Gastrocnemius medialis (tissue), 4 donors: ENCODE measurements at regions not wholly inside any gene's neighbourhood (a gene's known extent, or its start where the extent isn't known, plus 50 kb on each side); places are given as distances from the start of the nearest gene placed in this dataset.

ENCODE experiments used
- ATAC-seq, 2 donors: fragments of 150-250 bp; one replicate each; pipeline ENCODE4 v1.9.1; 2016
- DNase-seq, 2 donors: peaks; one replicate each; pipeline ENCODE4 v3.0.0-alpha.2; 2019
- H3K27ac ChIP-seq, 4 donors: fragments of 200-600 bp; sonication (generic); 1 replicate in 1 of 4; 2 replicates in 3 of 4; pipeline ENCODE4 v1.5.1; 2016 to 2018; ENCODE audit warnings: mild to moderate bottlenecking in 2 of 4, moderate library complexity in 1 of 4
- H3K27me3 ChIP-seq, 3 donors: fragments of 200-600 bp; sonication (generic) in 2 of 3; 1 replicate in 1 of 3; 2 replicates in 2 of 3; pipeline versions ENCODE4 v1.5.1 to v1.6.0; 2016 to 2019; ENCODE audit warnings: mild to moderate bottlenecking in 1 of 3, moderate library complexity in 1 of 3
- H3K36me3 ChIP-seq, 2 donors: fragments of 200-600 bp; sonication (generic) in 1 of 2; one replicate each; pipeline ENCODE4 v1.5.1; 2017 to 2018
- H3K4me1 ChIP-seq, 2 donors: fragments of 200-600 bp; sonication (generic) in 1 of 2; one replicate each; pipeline ENCODE4 v1.5.1; 2016 to 2017; ENCODE audit warnings: mild to moderate bottlenecking in 2 of 2
- H3K4me3 ChIP-seq, 4 donors: fragments of 200-600 bp; sonication (generic) in 3 of 4; 1 replicate in 1 of 4; 2 replicates in 3 of 4; pipeline ENCODE4 v1.5.1; 2016 to 2019; ENCODE audit warnings: mild to moderate bottlenecking in 2 of 4
- H3K9me3 ChIP-seq, 3 donors: fragments of 200-600 bp; sonication (generic) in 2 of 3; 1 replicate in 1 of 3; 2 replicates in 2 of 3; pipeline ENCODE4 v1.5.1; 2016 to 2019
- POLR2A ChIP-seq, 2 donors: fragments of 450-650 bp; IDR thresholded peaks; one replicate each; pipeline ENCODE4 v1.6.1; 2017; ENCODE audit warnings: antibody characterized with exemption in 2 of 2, mild to moderate bottlenecking in 2 of 2, moderate library complexity in 2 of 2
- in situ Hi-C, 4 donors: fragments of 200-750 bp; cut with MboI; loops; one replicate each; pipeline versions ENCODE4 v1.15.0 to v1.8.0; 2017; ENCODE audit warnings: low sequenced_read_pairs in 4 of 4
- intact Hi-C: fragments of 100-400 bp; cut with DNase I; formaldehyde crosslinking; loops from one replicate; pipeline ENCODE4 v1.15.1; 2023; ENCODE audit warnings: low total_unique reads
- TF ChIP-seq, protein P1 (sequence below), 5 experiments: fragments of 450-650 bp in 3 of 5; fragments of 200-600 bp in 2 of 5; sonication (generic) in 2 of 5; IDR thresholded peaks in 4 of 5; conservative IDR thresholded peaks in 1 of 5; 1 replicate in 4 of 5; 2 replicates in 1 of 5; pipeline ENCODE4 v1.5.1; 2016 to 2019; ENCODE audit warnings: antibody characterized with exemption in 5 of 5, mild to moderate bottlenecking in 3 of 5, moderate library complexity in 3 of 5

DNA sequence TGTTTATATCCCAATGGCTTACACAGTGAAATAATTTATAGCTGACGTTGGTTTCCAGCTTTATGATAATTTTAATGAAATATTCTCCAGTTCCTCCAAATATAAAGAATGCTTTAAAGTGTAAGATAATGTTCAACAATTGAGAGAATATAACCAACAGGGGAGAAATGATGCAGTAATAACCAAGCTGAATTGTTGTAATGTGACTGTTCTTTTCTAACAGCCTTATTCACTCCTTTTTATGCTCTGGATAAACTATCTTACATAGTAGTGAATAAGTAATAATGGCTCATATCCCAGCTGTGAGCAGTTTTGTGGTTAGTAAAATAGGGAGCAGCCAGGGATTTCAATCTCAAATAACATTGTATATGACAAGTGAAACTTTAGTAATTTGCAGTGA lies 2348.7 kb upstream of the ACO1 start:
- ATAC-seq, result no peak
- no peaks in the 10 kb centered on the region for H3K27me3 ChIP-seq
- no peak overlapping the region for H3K27ac ChIP-seq
- intact Hi-C loops (no loop called here), in situ Hi-C loops (no loop called here)
- no peak for DNase-seq
- no peaks in the 10 kb centered on the region for H3K9me3 ChIP-seq
- no peaks in the 10 kb centered on the region for H3K4me1 ChIP-seq
- no peak overlapping the region for H3K4me3 ChIP-seq
- H3K36me3 ChIP-seq, result no peaks in the 10 kb centered on the region
- no peak for TF ChIP-seq POLR2A (IDR thresholded peaks at IDR 0.05)
- TF ChIP-seq, protein P1, sequence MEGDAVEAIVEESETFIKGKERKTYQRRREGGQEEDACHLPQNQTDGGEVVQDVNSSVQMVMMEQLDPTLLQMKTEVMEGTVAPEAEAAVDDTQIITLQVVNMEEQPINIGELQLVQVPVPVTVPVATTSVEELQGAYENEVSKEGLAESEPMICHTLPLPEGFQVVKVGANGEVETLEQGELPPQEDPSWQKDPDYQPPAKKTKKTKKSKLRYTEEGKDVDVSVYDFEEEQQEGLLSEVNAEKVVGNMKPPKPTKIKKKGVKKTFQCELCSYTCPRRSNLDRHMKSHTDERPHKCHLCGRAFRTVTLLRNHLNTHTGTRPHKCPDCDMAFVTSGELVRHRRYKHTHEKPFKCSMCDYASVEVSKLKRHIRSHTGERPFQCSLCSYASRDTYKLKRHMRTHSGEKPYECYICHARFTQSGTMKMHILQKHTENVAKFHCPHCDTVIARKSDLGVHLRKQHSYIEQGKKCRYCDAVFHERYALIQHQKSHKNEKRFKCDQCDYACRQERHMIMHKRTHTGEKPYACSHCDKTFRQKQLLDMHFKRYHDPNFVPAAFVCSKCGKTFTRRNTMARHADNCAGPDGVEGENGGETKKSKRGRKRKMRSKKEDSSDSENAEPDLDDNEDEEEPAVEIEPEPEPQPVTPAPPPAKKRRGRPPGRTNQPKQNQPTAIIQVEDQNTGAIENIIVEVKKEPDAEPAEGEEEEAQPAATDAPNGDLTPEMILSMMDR (IDR thresholded peaks at IDR 0.05 in 4 of 5, conservative IDR thresholded peaks at IDR 0.05 in 1 of 5), result no peak

DNA sequence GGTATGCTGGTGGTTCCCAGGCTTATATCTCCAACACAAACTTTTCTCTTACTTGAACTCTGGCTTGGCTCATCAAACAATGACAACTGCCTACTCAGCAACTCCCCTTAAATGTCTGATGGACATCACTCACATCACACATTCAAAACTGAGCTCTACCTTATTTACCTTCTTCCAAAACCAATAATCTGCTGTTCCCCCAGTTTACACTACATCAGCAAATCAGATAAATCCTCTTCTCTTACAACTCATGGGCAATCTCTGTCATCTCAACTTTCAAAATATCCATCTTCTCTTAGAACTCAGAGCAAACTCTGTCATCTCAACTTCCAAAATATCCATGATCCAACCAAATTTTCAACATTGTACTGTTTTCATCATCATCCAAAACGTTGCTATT lies 2347.9 kb upstream of the ACO1 start:
- Histone ChIP-seq H3K36me3 (no peaks in the 10 kb centered on the region), H3K27ac (no peak overlapping the region), H3K27me3 (no peaks in the 10 kb centered on the region), H3K4me3 (no peak overlapping the region), H3K4me1 (no peaks in the 10 kb centered on the region), H3K9me3 (no peaks in the 10 kb centered on the region)
- ATAC-seq, result no peak
- in situ Hi-C loops (no loop called here), intact Hi-C loops (no loop called here)
- no peak for TF ChIP-seq POLR2A (IDR thresholded peaks at IDR 0.05)
- TF ChIP-seq, protein P1 (IDR thresholded peaks at IDR 0.05 in 4 of 5, conservative IDR thresholded peaks at IDR 0.05 in 1 of 5), result no peak
- no peak for DNase-seq

DNA sequence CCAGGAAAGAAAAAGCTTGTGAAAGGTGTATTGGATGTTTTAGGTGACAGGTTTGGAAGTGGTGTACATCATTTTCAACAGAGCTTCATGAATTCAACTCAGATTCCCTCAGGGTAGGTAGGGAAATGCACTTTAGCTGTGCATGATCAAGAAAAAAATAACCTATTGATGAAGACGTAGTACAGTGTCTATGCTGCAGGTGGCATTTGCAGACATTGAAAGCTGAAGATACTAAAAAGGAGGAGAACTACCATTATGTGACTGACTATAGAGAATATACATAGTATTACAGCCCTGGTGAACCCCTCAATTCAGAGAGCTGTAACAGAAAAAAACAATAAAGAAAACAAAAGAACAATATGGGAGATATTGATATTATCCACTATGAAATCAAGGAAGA lies 2344.7 kb upstream of the ACO1 start:
- no peak for DNase-seq
- no peak overlapping the region for H3K27ac ChIP-seq
- no peaks in the 10 kb centered on the region for H3K4me1 ChIP-seq
- H3K9me3 ChIP-seq, result no peaks in the 10 kb centered on the region
- intact Hi-C loops, result no loop called here
- no peak overlapping the region for H3K4me3 ChIP-seq
- TF ChIP-seq, protein P1 (IDR thresholded peaks at IDR 0.05 in 4 of 5, conservative IDR thresholded peaks at IDR 0.05 in 1 of 5), result no peak
- no peak for TF ChIP-seq POLR2A (IDR thresholded peaks at IDR 0.05)
- no peaks in the 10 kb centered on the region for H3K27me3 ChIP-seq
- no peak for ATAC-seq
- in situ Hi-C loops, result no loop called here
- no peaks in the 10 kb centered on the region for H3K36me3 ChIP-seq

DNA sequence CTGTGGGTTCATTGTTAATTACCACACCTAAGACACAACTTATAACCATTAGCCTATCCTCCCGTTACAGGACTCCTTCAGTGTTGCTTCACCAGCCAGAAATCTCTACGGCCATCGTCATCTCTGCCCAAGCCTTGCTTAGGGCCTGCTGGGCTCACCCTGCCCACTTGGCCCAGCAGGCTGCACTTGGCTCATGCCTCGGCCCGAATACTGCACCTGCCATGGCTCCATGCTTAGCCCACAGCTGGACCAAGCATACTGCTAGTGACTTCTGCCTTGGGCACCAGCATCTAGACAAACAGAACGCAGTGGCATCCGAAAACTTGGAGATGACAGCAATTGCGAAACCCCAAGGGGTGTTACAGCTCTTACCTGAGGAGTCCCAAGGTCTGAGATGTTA lies 2336.0 kb upstream of the ACO1 start:
- intact Hi-C loops, result no loop called here
- no peak for TF ChIP-seq POLR2A (IDR thresholded peaks at IDR 0.05)
- TF ChIP-seq, protein P1 (IDR thresholded peaks at IDR 0.05 in 4 of 5, conservative IDR thresholded peaks at IDR 0.05 in 1 of 5), result no peak
- H3K4me3 ChIP-seq, result no peak overlapping the region
- H3K27me3 ChIP-seq, result no peaks in the 10 kb centered on the region
- no peak overlapping the region for H3K27ac ChIP-seq
- in situ Hi-C loops, result no loop called here
- DNase-seq, result no peak
- ATAC-seq, result no peak
- H3K9me3 ChIP-seq, result no peaks in the 10 kb centered on the region
- no peaks in the 10 kb centered on the region for H3K36me3 ChIP-seq
- H3K4me1 ChIP-seq, result no peaks in the 10 kb centered on the region

DNA sequence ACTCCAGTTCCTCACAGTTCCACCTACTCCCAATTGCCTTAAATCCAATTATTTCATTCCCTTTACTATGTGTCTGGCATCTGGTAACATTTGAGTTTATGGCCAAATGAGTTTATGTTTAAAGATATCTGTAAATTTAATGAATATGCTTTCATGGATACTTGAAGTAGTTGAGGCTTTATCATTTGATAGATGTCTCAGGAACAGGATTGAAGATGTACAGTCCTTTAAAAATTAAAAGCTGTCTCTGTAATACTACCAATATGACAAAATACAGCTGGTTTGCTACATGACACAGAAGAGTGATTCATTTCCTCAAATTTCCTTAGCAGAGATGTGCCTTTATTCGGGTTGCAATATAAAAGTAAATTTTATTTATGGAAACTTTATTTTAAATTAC lies 2326.0 kb upstream of the ACO1 start:
- Histone ChIP-seq H3K27ac (no peak overlapping the region), H3K4me1 (no peaks in the 10 kb centered on the region), H3K9me3 (no peaks in the 10 kb centered on the region), H3K4me3 (no peak overlapping the region), H3K36me3 (no peaks in the 10 kb centered on the region), H3K27me3 (no peaks in the 10 kb centered on the region)
- ATAC-seq, result no peak
- intact Hi-C loops, result no loop called here
- in situ Hi-C loops, result loop anchor here in 1 of 4 donors (25.0 kb wide), 1 partner anchor 104 kb away; no protein-coding TSS in a partner anchor
- TF ChIP-seq POLR2A (IDR thresholded peaks at IDR 0.05), result no peak
- TF ChIP-seq, protein P1 (IDR thresholded peaks at IDR 0.05 in 4 of 5, conservative IDR thresholded peaks at IDR 0.05 in 1 of 5), result no peak
- DNase-seq, result no peak
